ENCODE measurements at regions not wholly inside any gene's neighbourhood (a gene's known extent, or its start where the extent isn't known, plus 50 kb on each side); places are given as distances from the start of the nearest gene placed in this dataset.

DNA sequence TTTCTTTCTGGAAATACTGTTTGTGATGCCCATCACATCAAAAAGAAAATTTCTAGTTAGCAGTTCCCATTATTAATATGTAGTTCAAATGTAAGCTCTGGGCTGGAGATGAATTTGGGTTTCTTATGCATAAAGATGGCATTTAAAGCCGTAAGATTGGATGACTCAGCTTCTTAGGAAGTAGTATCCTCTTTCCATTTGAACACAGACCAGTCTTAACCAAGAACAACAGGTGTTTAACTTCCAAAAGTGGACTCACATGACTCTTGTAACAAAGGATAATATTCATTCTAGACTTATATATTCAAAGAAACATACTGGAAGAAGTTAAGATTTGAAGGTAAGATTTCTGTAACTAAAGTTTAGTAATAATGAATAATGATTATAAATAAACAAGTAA lies 330.5 kb downstream of the TLR4 start:
- Histone ChIP-seq H3K4me1 (ENCODE audit: control insufficient read depth, extremely low read depth, insufficient read depth, low read length) (no peaks in the 10 kb centered on the region), H3K9ac (ENCODE audit: control insufficient read depth, extremely low read depth, insufficient read depth, low read length) (no peak overlapping the region), H3K27me3 (ENCODE audit: control insufficient read depth, extremely low read depth, insufficient read depth, low read length) (no peaks in the 10 kb centered on the region), H2AFZ (ENCODE audit: control insufficient read depth, low read length) (no peak overlapping the region), H3K4me2 (ENCODE audit: control insufficient read depth, extremely low read depth, insufficient read depth, low read depth, low read length) (no peak overlapping the region), H3K79me2 (ENCODE audit: control insufficient read depth, insufficient read depth, low read length) (no peaks in the 10 kb centered on the region), H3K4me3 (ENCODE audit: control insufficient read depth in 2 of 3, extremely low read depth in 1 of 3, insufficient read depth in 2 of 3, low read depth in 1 of 3, low read length in 3 of 3) (no peak overlapping the region), H3K9me3 (ENCODE audit: control insufficient read depth, low read depth, low read length) (no peaks in the 10 kb centered on the region), H3K36me3 (ENCODE audit: control insufficient read depth in 2 of 2, extremely low read depth in 1 of 2, insufficient read depth in 2 of 2, low read length in 2 of 2) (no peaks in the 10 kb centered on the region), H3K9me1 (ENCODE audit: control insufficient read depth, extremely low read depth, insufficient read depth, low read length) (no peaks in the 10 kb centered on the region), H4K20me1 (ENCODE audit: control insufficient read depth, extremely low read depth, insufficient read depth, low read length) (no peaks in the 10 kb centered on the region), H3K27ac (ENCODE audit: control insufficient read depth, insufficient read depth, low read length) (no peak overlapping the region)
- TF ChIP-seq EZH2 (IDR thresholded peaks at IDR 0.05; ENCODE audit: low read length), result no peak
- TF ChIP-seq, protein P1, sequence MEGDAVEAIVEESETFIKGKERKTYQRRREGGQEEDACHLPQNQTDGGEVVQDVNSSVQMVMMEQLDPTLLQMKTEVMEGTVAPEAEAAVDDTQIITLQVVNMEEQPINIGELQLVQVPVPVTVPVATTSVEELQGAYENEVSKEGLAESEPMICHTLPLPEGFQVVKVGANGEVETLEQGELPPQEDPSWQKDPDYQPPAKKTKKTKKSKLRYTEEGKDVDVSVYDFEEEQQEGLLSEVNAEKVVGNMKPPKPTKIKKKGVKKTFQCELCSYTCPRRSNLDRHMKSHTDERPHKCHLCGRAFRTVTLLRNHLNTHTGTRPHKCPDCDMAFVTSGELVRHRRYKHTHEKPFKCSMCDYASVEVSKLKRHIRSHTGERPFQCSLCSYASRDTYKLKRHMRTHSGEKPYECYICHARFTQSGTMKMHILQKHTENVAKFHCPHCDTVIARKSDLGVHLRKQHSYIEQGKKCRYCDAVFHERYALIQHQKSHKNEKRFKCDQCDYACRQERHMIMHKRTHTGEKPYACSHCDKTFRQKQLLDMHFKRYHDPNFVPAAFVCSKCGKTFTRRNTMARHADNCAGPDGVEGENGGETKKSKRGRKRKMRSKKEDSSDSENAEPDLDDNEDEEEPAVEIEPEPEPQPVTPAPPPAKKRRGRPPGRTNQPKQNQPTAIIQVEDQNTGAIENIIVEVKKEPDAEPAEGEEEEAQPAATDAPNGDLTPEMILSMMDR (optimal IDR thresholded peaks at IDR 0.05 in 1 of 3, IDR thresholded peaks at IDR 0.05 in 1 of 3, conservative IDR thresholded peaks at IDR 0.05 in 1 of 3; ENCODE audit: extremely low read depth in 1 of 3, insufficient read depth in 2 of 3, low read length in 3 of 3), result no peak
- dilution Hi-C loops (cut with MboI; ENCODE audit: extremely low pct_ligation_motif_present, low sequenced_read_pairs), result no loop called here
- DNase-seq (ENCODE audit: low read depth, low spot score) (no peak), FAIRE-seq (no peak)

DNA sequence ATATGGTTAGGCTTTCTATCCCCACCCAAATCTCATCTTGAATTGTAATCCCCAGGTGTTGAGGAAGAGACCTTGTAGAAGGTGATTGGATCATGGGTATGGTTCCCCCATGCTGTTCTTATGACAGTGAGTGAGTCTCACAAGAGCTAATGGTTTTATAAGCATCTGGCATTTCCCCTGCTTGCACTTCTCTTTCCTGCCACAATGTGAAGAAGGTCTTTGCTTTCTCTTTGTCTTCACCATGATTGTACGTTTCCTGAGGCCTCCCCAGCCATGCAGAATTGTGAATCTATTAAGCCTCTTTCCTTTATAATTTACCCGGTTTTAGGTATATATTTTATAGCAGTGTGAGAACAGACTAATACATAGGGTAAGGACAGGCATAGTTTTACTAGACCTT lies 334.5 kb downstream of the TLR4 start:
- no peak overlapping the region for H3K4me3 ChIP-seq (ENCODE audit: control insufficient read depth in 2 of 3, extremely low read depth in 1 of 3, insufficient read depth in 2 of 3, low read depth in 1 of 3, low read length in 3 of 3)
- no peak for FAIRE-seq
- no peaks in the 10 kb centered on the region for H3K9me3 ChIP-seq (ENCODE audit: control insufficient read depth, low read depth, low read length)
- no peaks in the 10 kb centered on the region for H3K79me2 ChIP-seq (ENCODE audit: control insufficient read depth, insufficient read depth, low read length)
- no peak for DNase-seq (ENCODE audit: low read depth, low spot score)
- TF ChIP-seq EZH2 (IDR thresholded peaks at IDR 0.05; ENCODE audit: low read length), result no peak
- TF ChIP-seq, protein P1 (optimal IDR thresholded peaks at IDR 0.05 in 1 of 3, IDR thresholded peaks at IDR 0.05 in 1 of 3, conservative IDR thresholded peaks at IDR 0.05 in 1 of 3; ENCODE audit: extremely low read depth in 1 of 3, insufficient read depth in 2 of 3, low read length in 3 of 3), result no peak
- H2AFZ ChIP-seq (ENCODE audit: control insufficient read depth, low read length), result no peak overlapping the region
- H3K9ac ChIP-seq (ENCODE audit: control insufficient read depth, extremely low read depth, insufficient read depth, low read length), result no peak overlapping the region
- no peaks in the 10 kb centered on the region for H3K9me1 ChIP-seq (ENCODE audit: control insufficient read depth, extremely low read depth, insufficient read depth, low read length)
- no peak overlapping the region for H3K4me2 ChIP-seq (ENCODE audit: control insufficient read depth, extremely low read depth, insufficient read depth, low read depth, low read length)
- H3K4me1 ChIP-seq (ENCODE audit: control insufficient read depth, extremely low read depth, insufficient read depth, low read length), result no peaks in the 10 kb centered on the region
- no peaks in the 10 kb centered on the region for H4K20me1 ChIP-seq (ENCODE audit: control insufficient read depth, extremely low read depth, insufficient read depth, low read length)
- H3K27me3 ChIP-seq (ENCODE audit: control insufficient read depth, extremely low read depth, insufficient read depth, low read length), result no peaks in the 10 kb centered on the region
- dilution Hi-C loops (cut with MboI; ENCODE audit: extremely low pct_ligation_motif_present, low sequenced_read_pairs), result no loop called here
- H3K36me3 ChIP-seq (ENCODE audit: control insufficient read depth in 2 of 2, extremely low read depth in 1 of 2, insufficient read depth in 2 of 2, low read length in 2 of 2), result no peaks in the 10 kb centered on the region
- no peak overlapping the region for H3K27ac ChIP-seq (ENCODE audit: control insufficient read depth, insufficient read depth, low read length)
